Fibroblast of lung (primary cell): ENCODE measurements at regions not wholly inside any gene's neighbourhood (a gene's known extent, or its start where the extent isn't known, plus 50 kb on each side); places are given as distances from the start of the nearest gene placed in this dataset.

Experiments used
- DNase-seq, 2 donors: peaks; one replicate each; pipeline versions ENCODE4 v3.0.0 to v3.0.0-alpha.2; 2010; ENCODE audit warnings: low read depth in 2 of 2
- H2AFZ ChIP-seq: 2 replicates; pipeline ENCODE4 v1.5.1; 2012; ENCODE audit warnings: low read length, control low read depth, inconsistent platforms
- H3K27ac ChIP-seq: 2 replicates; pipeline ENCODE4 v1.5.1; 2011; ENCODE audit warnings: low read length, control low read depth; ENCODE audit not compliant: insufficient read depth
- H3K27me3 ChIP-seq: 2 replicates; pipeline ENCODE4 v1.5.1; 2011; ENCODE audit warnings: mild to moderate bottlenecking, low read length; ENCODE audit not compliant: control insufficient read depth, insufficient read depth
- H3K36me3 ChIP-seq: 2 replicates; pipeline ENCODE4 v1.5.1; 2011; ENCODE audit warnings: low read length; ENCODE audit not compliant: control insufficient read depth, insufficient read depth
- H3K4me1 ChIP-seq: 2 replicates; pipeline ENCODE4 v1.5.1; 2011; ENCODE audit warnings: low read length; ENCODE audit not compliant: control insufficient read depth, insufficient read depth; ENCODE audit errors: extremely low read depth
- H3K4me2 ChIP-seq: 2 replicates; pipeline ENCODE4 v1.5.1; 2011; ENCODE audit warnings: low read length, control low read depth; ENCODE audit not compliant: insufficient read depth; ENCODE audit errors: extremely low read depth
- H3K4me3 ChIP-seq, 4 experiments: fragments of 200-600 bp in 1 of 4; sonication (generic) in 1 of 4; replicated peaks in 1 of 4; 2 replicates each; pipeline ENCODE4 v1.5.1; 2011 to 2016; ENCODE audit warnings: low read length in 4 of 4, low read depth in 3 of 4, mild to moderate bottlenecking in 3 of 4, control low read depth in 2 of 4, inconsistent platforms in 1 of 4, mixed read lengths in 1 of 4; ENCODE audit not compliant: insufficient read depth in 1 of 4; ENCODE audit errors: control extremely low read depth in 1 of 4
- H3K79me2 ChIP-seq: 2 replicates; pipeline ENCODE4 v1.5.1; 2012; ENCODE audit warnings: mild to moderate bottlenecking, low read length, inconsistent platforms; ENCODE audit not compliant: control insufficient read depth, insufficient read depth
- H3K9ac ChIP-seq: 2 replicates; pipeline ENCODE4 v1.5.1; 2011; ENCODE audit warnings: mild to moderate bottlenecking, low read length, control low read depth; ENCODE audit not compliant: insufficient read depth
- H3K9me3 ChIP-seq: 2 replicates; pipeline ENCODE4 v1.5.1; 2012; ENCODE audit warnings: low read depth, low read length; ENCODE audit not compliant: control insufficient read depth, insufficient read depth
- H4K20me1 ChIP-seq: 2 replicates; pipeline ENCODE4 v1.5.1; 2011; ENCODE audit warnings: low read length; ENCODE audit not compliant: control insufficient read depth, insufficient read depth; ENCODE audit errors: extremely low read depth
- CTCF ChIP-seq, 2 donors: IDR thresholded peaks in 1 of 2; conservative IDR thresholded peaks in 1 of 2; 1 replicate in 1 of 2; 2 replicates in 1 of 2; pipeline ENCODE4 v1.5.1; 2011 to 2012; ENCODE audit warnings: low read length in 2 of 2, control low read depth in 1 of 2, inconsistent platforms in 1 of 2, low read depth in 1 of 2, mild to moderate bottlenecking in 1 of 2
- EZH2 ChIP-seq: IDR thresholded peaks from 2 replicates; pipeline ENCODE4 v1.5.1; 2012; ENCODE audit warnings: low read length, control low read depth, mild to moderate bottlenecking; ENCODE audit errors: missing control alignments

DNA sequence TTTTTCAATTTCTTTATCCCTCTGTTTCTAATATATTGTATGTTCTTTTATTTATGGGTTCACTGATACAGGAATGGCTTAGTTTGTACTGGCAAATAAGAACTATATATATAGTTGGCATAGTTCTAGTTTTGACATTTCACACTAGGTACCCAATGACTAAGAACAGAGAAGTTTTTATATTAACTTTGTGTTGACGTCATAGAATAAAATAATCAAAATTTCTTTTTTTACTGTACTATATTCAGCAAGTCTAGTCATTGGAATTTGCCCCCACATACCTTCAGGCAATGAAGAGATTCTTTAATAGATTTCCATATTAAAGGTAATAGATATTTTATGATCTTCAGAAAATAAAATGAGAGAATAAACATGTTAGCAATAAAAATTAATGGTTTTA lies 713.2 kb downstream of the NOVA1 start:
- Histone ChIP-seq H3K79me2 (no peaks in the 10 kb centered on the region), H3K36me3 (no peaks in the 10 kb centered on the region), H4K20me1 (no peaks in the 10 kb centered on the region), H3K4me2 (no peak overlapping the region), H3K9ac (no peak overlapping the region), H3K9me3 (no peaks in the 10 kb centered on the region), H3K27ac (no peak overlapping the region), H2AFZ (no peak overlapping the region), H3K27me3 (no peaks in the 10 kb centered on the region), H3K4me3 (no peak overlapping the region), H3K4me1 (no peaks in the 10 kb centered on the region)
- DNase-seq = no peak
- no peak for TF ChIP-seq EZH2
- no peak for TF ChIP-seq CTCF (conservative IDR thresholded peaks at IDR 0.05 in 1 of 2, IDR thresholded peaks at IDR 0.05 in 1 of 2; ENCODE audit: low read depth in 1 of 2, low read length in 2 of 2)

DNA sequence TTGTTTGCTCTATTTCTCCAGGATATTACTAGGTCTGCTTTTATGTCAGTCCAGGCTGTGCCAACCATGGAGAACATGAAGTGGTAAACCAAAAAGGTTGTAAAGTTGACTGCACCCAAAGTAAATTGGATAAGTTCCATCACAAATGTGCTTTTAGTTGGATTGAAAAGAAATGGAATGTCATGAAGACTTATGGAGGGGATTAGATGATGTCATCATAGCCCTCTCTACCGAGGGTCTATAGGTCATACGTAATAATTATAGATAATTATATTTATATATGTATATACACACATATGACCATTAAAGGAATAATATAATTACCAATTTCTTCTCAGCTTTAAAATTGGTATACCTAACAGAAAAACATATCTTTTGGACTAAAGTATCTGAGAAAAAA lies 714.9 kb downstream of the NOVA1 start:
- H3K9ac ChIP-seq = no peak overlapping the region
- no peak overlapping the region for H3K27ac ChIP-seq
- H3K9me3 ChIP-seq = no peaks in the 10 kb centered on the region
- H2AFZ ChIP-seq = no peak overlapping the region
- no peaks in the 10 kb centered on the region for H3K79me2 ChIP-seq
- no peaks in the 10 kb centered on the region for H3K27me3 ChIP-seq
- no peaks in the 10 kb centered on the region for H4K20me1 ChIP-seq
- no peaks in the 10 kb centered on the region for H3K36me3 ChIP-seq
- H3K4me3 ChIP-seq = no peak overlapping the region
- no peak for TF ChIP-seq EZH2
- no peak for TF ChIP-seq CTCF (conservative IDR thresholded peaks at IDR 0.05 in 1 of 2, IDR thresholded peaks at IDR 0.05 in 1 of 2; ENCODE audit: low read depth in 1 of 2, low read length in 2 of 2)
- no peak for DNase-seq
- H3K4me1 ChIP-seq = no peaks in the 10 kb centered on the region
- no peak overlapping the region for H3K4me2 ChIP-seq

DNA sequence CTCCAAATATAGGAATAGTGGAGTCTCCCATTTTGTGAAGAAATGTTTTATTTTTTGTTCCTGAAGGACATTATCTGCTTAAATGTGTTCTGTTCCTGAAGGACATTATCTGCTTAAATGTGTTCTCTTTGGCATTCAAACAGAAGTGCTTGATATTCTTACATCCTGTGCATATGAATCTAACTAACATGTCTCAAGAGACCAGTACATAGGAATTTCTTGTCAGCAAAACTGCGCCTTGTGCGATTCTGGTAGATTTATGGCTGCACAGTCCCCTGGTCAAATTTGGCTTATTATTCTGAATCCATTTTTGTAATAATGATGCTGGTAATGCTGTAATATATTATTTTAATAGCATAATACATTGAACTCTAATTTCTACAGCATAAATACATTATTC lies 722.4 kb downstream of the NOVA1 start:
- Histone ChIP-seq H3K4me1 (no peaks in the 10 kb centered on the region), H3K4me3 (no peak overlapping the region), H3K9me3 (no peaks in the 10 kb centered on the region), H4K20me1 (no peaks in the 10 kb centered on the region), H3K27me3 (no peaks in the 10 kb centered on the region), H3K4me2 (no peak overlapping the region), H3K27ac (no peak overlapping the region), H3K9ac (no peak overlapping the region), H2AFZ (no peak overlapping the region), H3K79me2 (no peaks in the 10 kb centered on the region), H3K36me3 (no peaks in the 10 kb centered on the region)
- no peak for TF ChIP-seq EZH2
- no peak for TF ChIP-seq CTCF (conservative IDR thresholded peaks at IDR 0.05 in 1 of 2, IDR thresholded peaks at IDR 0.05 in 1 of 2; ENCODE audit: low read depth in 1 of 2, low read length in 2 of 2)
- no peak for DNase-seq
